C1 segment of cervical spinal cord (tissue), 14 donors: ENCODE measurements at regions not wholly inside any gene's neighbourhood (a gene's known extent, or its start where the extent isn't known, plus 50 kb on each side); places are given as distances from the start of the nearest gene placed in this dataset.
"Not testable (repeated sequence)": the region's sequence is repeated elsewhere in the genome, so short reads cannot be mapped to it uniquely, and the experiment has no call there.

Experiments used
- DNase-seq, 14 donors: peaks; one replicate each; lab custom pipeline; 2025; lab: John Stamatoyannopoulos, UW

- no peak for DNase-seq
Measured at GRCh38 chr5:12169536-12169935, 265.3 kb upstream of the CTNND2 start.

DNA sequence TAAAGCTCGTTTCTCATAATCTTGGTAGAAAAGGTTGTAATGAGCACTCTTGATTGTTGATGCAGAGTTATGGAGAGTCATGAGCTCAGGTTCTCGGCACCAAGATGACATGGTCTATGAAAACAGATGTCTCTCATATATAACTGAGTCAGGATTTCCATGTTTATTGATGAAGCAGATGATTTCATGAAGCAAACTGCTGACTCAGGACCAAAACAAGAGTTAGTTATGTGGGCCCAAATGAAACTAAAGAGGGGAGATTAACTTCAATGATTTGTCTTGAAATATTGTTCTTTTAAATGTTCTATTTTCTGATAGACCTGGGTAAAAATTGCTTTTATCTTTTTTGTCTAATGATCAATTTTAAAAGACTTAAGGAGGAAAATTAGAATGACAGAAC is 258.6 kb upstream of the CTNND2 start:
- no peak for DNase-seq

- DNase-seq = no peak
Measured at GRCh38 chr5:12147513-12147912, 243.3 kb upstream of the CTNND2 start.

- DNase-seq = no peak
Measured at GRCh38 chr5:12141496-12141895, 237.2 kb upstream of the CTNND2 start.

- DNase-seq = no peak
Measured at GRCh38 chr5:12133520-12133919, 229.3 kb upstream of the CTNND2 start.

GRCh38 chr5:12131020-12131419 is 226.8 kb upstream of the CTNND2 start:
- DNase-seq = not testable (repeated sequence)

DNA sequence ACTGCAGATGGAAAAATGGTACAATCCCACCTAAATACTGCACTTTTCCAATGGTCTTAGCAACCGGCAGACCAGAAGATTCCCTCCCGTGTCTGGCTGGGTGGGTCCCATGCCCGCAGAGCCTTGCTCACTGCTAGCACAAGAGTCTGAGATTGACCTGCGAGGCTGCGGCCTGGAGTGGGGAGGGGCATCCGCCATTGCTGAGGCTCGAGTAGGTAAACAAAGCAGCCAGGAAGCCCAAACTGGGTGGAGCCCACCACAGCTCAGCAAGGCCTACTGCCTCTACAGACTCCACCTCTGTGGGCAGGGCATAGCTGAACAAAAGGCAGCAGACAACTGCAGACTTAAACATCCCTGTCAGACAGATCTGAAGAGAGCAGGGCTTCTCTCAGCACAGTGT is 221.6 kb upstream of the CTNND2 start:
- DNase-seq = no peak

- DNase-seq = no peak
Measured at GRCh38 chr5:12119657-12120056, 215.4 kb upstream of the CTNND2 start.

- no peak for DNase-seq
Measured at GRCh38 chr5:12114075-12114474, 209.8 kb upstream of the CTNND2 start.

- no peak for DNase-seq
Measured at GRCh38 chr5:12113062-12113461, 208.8 kb upstream of the CTNND2 start.

DNA sequence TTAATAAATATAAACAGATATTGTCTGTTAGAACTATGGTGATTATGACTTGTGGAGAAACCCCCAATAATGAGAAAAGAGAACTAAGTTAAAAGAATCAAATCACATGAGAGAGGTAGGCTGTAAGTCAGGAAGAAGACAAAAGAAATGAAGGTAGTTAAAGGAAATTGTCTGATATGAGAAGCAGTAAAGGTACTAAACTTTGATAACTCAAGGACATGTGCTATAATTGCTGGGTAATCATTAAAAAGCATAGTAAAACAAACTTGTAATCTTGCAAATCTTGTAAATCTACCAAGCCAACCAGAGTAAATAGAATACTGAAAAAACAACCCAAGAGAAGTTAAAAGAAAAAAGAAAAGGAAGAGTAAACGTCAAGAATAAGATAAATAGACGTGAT is 207.0 kb upstream of the CTNND2 start:
- DNase-seq = no peak

GRCh38 chr5:12110629-12111028 is 206.4 kb upstream of the CTNND2 start:
- DNase-seq = no peak

GRCh38 chr5:12109075-12109688 is 204.9 kb upstream of the CTNND2 start:
- no peak for DNase-seq

GRCh38 chr5:12102151-12102550 is 197.9 kb upstream of the CTNND2 start:
- no peak for DNase-seq

DNA sequence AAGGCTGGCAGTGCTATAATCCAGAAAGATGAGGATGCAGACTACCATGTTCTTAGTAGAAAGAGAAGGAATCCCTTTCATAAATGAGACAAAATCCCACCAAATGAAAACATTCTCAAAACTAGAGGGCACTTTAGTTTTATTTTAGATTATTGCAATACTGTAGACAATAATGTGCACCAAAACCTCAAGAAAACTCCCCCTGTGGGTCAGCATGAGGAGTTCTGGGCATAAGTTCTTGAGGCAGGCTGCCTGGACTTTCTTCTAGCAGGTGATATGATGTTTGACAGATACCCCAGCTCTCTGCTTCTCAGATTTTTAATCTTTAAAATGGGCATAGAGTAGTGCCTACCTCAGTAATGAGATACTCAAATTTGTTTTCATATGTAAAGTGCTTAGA is 196.3 kb upstream of the CTNND2 start:
- no peak for DNase-seq

DNA sequence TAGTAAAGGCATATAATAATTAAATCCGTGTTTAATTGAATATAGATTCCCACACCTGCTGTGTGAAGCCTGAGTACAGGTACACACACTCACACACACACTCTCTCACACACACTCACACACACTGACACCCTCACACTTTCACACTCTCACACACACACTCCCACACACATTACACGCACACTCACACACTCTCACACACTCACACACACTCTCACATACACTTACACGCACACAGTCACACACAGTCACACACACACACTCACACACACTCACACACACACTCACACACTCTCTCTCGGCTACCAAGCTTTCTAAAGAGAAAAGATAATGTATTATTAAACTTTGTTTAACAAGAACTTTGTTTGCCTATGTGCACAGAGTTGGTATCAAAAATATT is 195.1 kb upstream of the CTNND2 start:
- DNase-seq = no peak

DNA sequence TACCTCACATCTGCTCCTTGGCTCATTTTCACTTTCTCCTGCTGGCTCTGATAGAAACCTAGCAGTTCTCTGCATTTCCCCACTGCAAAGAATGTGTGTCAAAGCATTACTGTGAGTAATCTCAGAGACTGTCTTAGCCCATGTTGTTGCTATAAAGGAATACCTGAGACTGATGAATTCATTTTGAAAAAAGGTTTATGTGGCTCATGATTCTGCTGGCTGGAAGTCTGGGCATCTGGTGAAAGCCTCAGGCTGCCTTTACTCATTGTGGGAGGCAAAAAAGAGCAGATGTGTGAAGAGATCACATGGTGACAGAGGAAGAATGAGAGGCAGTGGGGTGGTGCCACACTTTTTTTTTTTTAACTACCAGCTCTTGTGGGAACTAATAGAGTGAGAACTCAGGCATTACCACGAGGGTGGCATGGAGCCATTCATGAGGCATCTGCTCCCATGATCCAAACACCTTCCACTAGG is 191.6 kb upstream of the CTNND2 start:
- DNase-seq = no peak

- DNase-seq = no peak
Measured at GRCh38 chr5:12093586-12093985, 189.3 kb upstream of the CTNND2 start.

DNA sequence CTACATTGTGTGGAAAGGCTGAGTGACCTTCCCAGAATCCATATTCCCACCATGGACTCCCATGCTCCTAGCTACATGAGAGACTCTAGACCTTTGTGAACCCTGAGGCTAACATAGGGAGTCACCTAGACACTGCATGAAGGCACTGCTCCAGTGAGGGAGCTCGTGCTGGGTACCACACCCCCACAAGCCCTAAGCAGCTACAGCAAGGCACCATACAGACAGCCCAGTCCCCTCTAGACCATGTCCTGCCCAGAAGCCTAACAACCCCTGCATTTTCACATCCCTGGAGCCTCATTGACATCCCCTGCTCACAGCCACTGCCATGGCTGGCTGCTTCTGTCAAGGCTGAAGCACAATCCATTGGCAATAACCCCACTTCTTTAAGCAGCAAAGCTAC is 176.5 kb upstream of the CTNND2 start:
- DNase-seq = no peak

DNA sequence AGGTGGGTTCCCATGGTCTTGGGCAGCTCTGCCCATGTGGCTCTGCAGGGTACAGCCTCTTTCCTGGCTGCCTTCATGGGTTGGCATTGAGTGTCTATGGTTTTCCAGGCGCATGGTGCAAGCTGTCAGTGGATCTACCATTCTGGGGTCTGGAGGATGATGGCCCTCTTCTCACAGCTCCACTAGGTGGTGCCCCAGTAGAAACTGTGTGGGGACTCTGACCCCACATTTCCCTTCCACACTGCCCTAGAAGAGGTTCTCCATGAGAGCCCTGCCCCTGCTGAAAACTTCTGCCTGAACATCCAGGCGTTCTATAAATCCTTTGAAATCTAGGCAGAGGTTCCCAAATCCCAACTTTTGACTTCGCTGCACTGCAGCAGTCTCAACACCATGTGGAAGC is 174.0 kb upstream of the CTNND2 start:
- DNase-seq = not testable (repeated sequence)

GRCh38 chr5:12073426-12073825 is 169.2 kb upstream of the CTNND2 start:
- DNase-seq = no peak

GRCh38 chr5:12072441-12072840 is 168.2 kb upstream of the CTNND2 start:
- DNase-seq = no peak

DNA sequence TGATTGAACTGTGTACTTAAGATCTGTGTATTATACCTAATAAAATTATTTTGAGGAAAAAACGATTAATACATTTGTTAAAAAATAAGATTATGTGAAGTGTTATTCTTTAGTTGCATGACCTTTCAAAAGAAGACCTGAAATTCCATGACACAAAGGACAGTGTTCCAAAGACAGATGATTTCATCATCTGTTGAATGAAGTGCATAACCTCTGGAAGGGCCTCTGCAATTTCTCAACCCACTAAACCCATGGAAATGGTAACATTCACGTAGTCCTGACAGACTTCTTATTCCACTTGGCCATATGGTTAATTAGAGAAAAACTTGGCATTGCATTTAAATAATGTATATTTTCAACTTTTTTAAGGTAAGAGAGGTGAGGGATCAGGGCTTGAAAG is 167.2 kb upstream of the CTNND2 start:
- no peak for DNase-seq

DNA sequence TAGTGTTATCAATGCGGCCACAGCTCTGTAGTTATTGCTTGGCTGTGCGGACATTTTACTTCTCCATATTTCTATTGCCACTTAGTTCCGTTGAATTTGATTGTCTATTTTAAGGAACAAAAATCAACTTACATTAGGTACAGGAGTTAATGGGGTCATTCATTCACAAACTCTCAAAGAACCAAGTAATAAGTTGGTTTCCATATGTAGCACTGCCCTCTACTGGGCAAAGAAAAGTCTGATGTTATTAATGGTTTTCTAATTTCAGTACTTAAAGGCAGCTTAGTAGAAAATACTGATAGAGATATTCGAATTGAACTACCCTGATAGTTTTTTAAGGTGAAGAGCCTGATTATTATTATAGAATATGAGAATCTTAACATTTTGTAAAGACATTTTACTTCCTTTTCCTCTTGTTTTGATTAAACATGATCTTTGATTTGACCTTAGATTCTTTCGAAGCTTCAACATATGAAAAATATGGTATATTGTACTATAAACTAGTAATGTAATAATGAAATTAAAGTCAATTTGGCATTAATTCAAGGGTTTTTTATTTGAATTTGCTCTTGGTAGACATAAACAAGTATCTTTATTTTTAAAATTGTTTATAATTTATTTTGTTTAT is 119.5 kb upstream of the CTNND2 start:
- DNase-seq = peak in 2 of 14 donors; percentile 11 to 35
